ENCODE measurements at regions not wholly inside any gene's neighbourhood (a gene's known extent, or its start where the extent isn't known, plus 50 kb on each side); places are given as distances from the start of the nearest gene placed in this dataset.
"Not testable (repeated sequence)": the region's sequence is repeated elsewhere in the genome, so short reads cannot be mapped to it uniquely, and the experiment has no call there.

GRCh38 chr15:20228791-20229190 is 312.8 kb downstream of the GOLGA6L6 start:
- DNase-seq = not testable (repeated sequence)

- DNase-seq = not testable (repeated sequence)
These were observed 314.3 kb downstream of the GOLGA6L6 start for GRCh38 chr15:20227119-20227853.

GRCh38 chr15:20226531-20226930 is 315.1 kb downstream of the GOLGA6L6 start:
- not testable (repeated sequence) for DNase-seq

- DNase-seq = not testable (repeated sequence)
These were observed 320.5 kb downstream of the GOLGA6L6 start for GRCh38 chr15:20221063-20221462.

GRCh38 chr15:20219171-20219570 is 322.4 kb downstream of the GOLGA6L6 start:
- DNase-seq = not testable (repeated sequence)

- DNase-seq = not testable (repeated sequence)
These were observed 325.9 kb downstream of the GOLGA6L6 start for GRCh38 chr15:20215700-20216099.

- not testable (repeated sequence) for DNase-seq
These were observed 327.5 kb downstream of the GOLGA6L6 start for GRCh38 chr15:20214101-20214500.

- not testable (repeated sequence) for DNase-seq
These were observed 330.1 kb downstream of the GOLGA6L6 start for GRCh38 chr15:20211508-20211907.

GRCh38 chr15:20209973-20210372 is 331.6 kb downstream of the GOLGA6L6 start:
- not testable (repeated sequence) for DNase-seq

- DNase-seq = not testable (repeated sequence)
These were observed 334.0 kb downstream of the GOLGA6L6 start for GRCh38 chr15:20207607-20208006.

- not testable (repeated sequence) for DNase-seq
These were observed 334.4 kb downstream of the GOLGA6L6 start for GRCh38 chr15:20207198-20207597.

- not testable (repeated sequence) for DNase-seq
These were observed 337.3 kb downstream of the GOLGA6L6 start for GRCh38 chr15:20204177-20204866.

- not testable (repeated sequence) for DNase-seq
These were observed 337.9 kb downstream of the GOLGA6L6 start for GRCh38 chr15:20203649-20204150.

GRCh38 chr15:20194591-20195198 is 346.9 kb downstream of the GOLGA6L6 start:
- DNase-seq = not testable (repeated sequence)

GRCh38 chr15:20192982-20193929 is 348.3 kb downstream of the GOLGA6L6 start:
- not testable (repeated sequence) for DNase-seq

- not testable (repeated sequence) for DNase-seq
These were observed 350.0 kb downstream of the GOLGA6L6 start for GRCh38 chr15:20191508-20192125.

GRCh38 chr15:20188611-20189010 is 353.0 kb downstream of the GOLGA6L6 start:
- DNase-seq = not testable (repeated sequence)

- DNase-seq = not testable (repeated sequence)
These were observed 353.9 kb downstream of the GOLGA6L6 start for GRCh38 chr15:20187370-20188355.

GRCh38 chr15:20184879-20185278 is 356.7 kb downstream of the GOLGA6L6 start:
- DNase-seq = not testable (repeated sequence)

- not testable (repeated sequence) for DNase-seq
These were observed 373.4 kb downstream of the GOLGA6L6 start for GRCh38 chr15:20168221-20168620.

Measured in NCI-H82 (cell line).